B cell (primary cell): ENCODE measurements at regions not wholly inside any gene's neighbourhood (a gene's known extent, or its start where the extent isn't known, plus 50 kb on each side); places are given as distances from the start of the nearest gene placed in this dataset.

ENCODE experiments used
- ATAC-seq: fragments of 200-7000 bp; cut with Tn5 transposase; one replicate; pipeline ENCODE4 v1.10.0; 2021; ENCODE audit warnings: low read depth, mild to moderate bottlenecking, moderate number of reproducible peaks, moderate library complexity
- CTCF ChIA-PET: fragments of 350-600 bp; sonication (Branson Sonifier 250); formaldehyde crosslinking; loops from one replicate; lab custom pipeline; 2021; ENCODE audit warnings: antibody characterized with exemption, inconsistent platforms; lab: Charles Lee
- POLR2A ChIA-PET: fragments of 350-600 bp; sonication (Branson Sonifier 250); formaldehyde crosslinking; loops from one replicate; lab custom pipeline; 2021; ENCODE audit warnings: antibody characterized with exemption; lab: Charles Lee
- DNase-seq: peaks from one replicate; pipeline ENCODE4 v3.0.0; 2013
- H2AFZ ChIP-seq: 2 replicates; pipeline ENCODE4 v1.6.1; 2012; ENCODE audit warnings: mild to moderate bottlenecking, low read depth, low read length; ENCODE audit not compliant: insufficient read depth, poor library complexity, severe bottlenecking
- H3K27ac ChIP-seq, 2 donors: 1 replicate in 1 of 2; 2 replicates in 1 of 2; pipeline ENCODE4 v1.5.1; 2012 to 2013; ENCODE audit warnings: low read length in 2 of 2, mild to moderate bottlenecking in 2 of 2, moderate library complexity in 1 of 2
- H3K27me3 ChIP-seq, 4 experiments: fragments of 200-600 bp in 1 of 4; sonication (generic) in 1 of 4; replicated peaks in 1 of 4; 1 replicate in 2 of 4; 2 replicates in 2 of 4; pipeline versions ENCODE4 v1.6.1 to v1.7.0; 2013 to 2016; ENCODE audit warnings: low read length in 3 of 4, mild to moderate bottlenecking in 2 of 4, mixed read lengths in 1 of 4, moderate library complexity in 1 of 4; ENCODE audit not compliant: insufficient read depth in 4 of 4, control insufficient read depth in 3 of 4; ENCODE audit errors: control extremely low read depth in 1 of 4
- H3K36me3 ChIP-seq, 2 experiments: replicated peaks in 1 of 2; 1 replicate in 1 of 2; 2 replicates in 1 of 2; pipeline versions ENCODE4 v1.6.1 to v1.7.1; 2013; ENCODE audit warnings: low read length in 1 of 2; ENCODE audit not compliant: insufficient read depth in 2 of 2, control insufficient read depth in 1 of 2; ENCODE audit errors: control extremely low read depth in 1 of 2, extremely low read depth in 1 of 2
- H3K4me1 ChIP-seq, 2 donors: fragments of 200-600 bp in 1 of 2; sonication (generic) in 1 of 2; 1 replicate in 1 of 2; 2 replicates in 1 of 2; pipeline versions ENCODE4 v1.5.1 to v1.6.1; 2013 to 2017; ENCODE audit warnings: low read length in 2 of 2; ENCODE audit not compliant: control insufficient read depth in 2 of 2, insufficient read depth in 2 of 2
- H3K4me2 ChIP-seq: replicated peaks from 2 replicates; pipeline ENCODE3; 2012; ENCODE audit warnings: mild to moderate bottlenecking, low read depth, low read length; ENCODE audit not compliant: poor library complexity, severe bottlenecking
- H3K4me3 ChIP-seq, 5 experiments: fragments of 200-600 bp in 1 of 5; sonication (generic) in 1 of 5; 1 replicate in 3 of 5; 2 replicates in 2 of 5; pipeline versions ENCODE4 v1.5.1 to v1.7.0; 2011 to 2016; ENCODE audit warnings: low read length in 4 of 5, mild to moderate bottlenecking in 4 of 5, low read depth in 2 of 5, control low read depth in 1 of 5, moderate library complexity in 1 of 5; ENCODE audit not compliant: insufficient read depth in 1 of 5; ENCODE audit errors: control extremely low read depth in 1 of 5, extremely low read depth in 1 of 5
- H3K79me2 ChIP-seq: fragments of 200-600 bp; sonication (generic); one replicate; pipeline ENCODE4 v1.6.0; 2016; ENCODE audit warnings: low read length; ENCODE audit not compliant: control insufficient read depth, insufficient read depth
- H3K9ac ChIP-seq: fragments of 200-600 bp; sonication (generic); 2 replicates; pipeline ENCODE4 v1.6.1; 2017; ENCODE audit warnings: mild to moderate bottlenecking, low read length, moderate library complexity
- H3K9me3 ChIP-seq, 3 donors: one replicate each; pipeline versions ENCODE4 v1.6.1 to v1.7.1; 2013; ENCODE audit warnings: low read length in 2 of 3; ENCODE audit not compliant: control insufficient read depth in 2 of 3, insufficient read depth in 1 of 3; ENCODE audit errors: control extremely low read depth in 1 of 3
- H4K20me1 ChIP-seq: 2 replicates; pipeline ENCODE4 v1.6.0; 2012; ENCODE audit warnings: mild to moderate bottlenecking, low read length; ENCODE audit not compliant: insufficient read depth, control insufficient read depth, poor library complexity, severe bottlenecking
- H3K27ac Mint-ChIP-seq: one replicate; pipeline ENCODE4 v1.8.0; 2021; ENCODE audit warnings: mixed read lengths
- H3K27me3 Mint-ChIP-seq: one replicate; pipeline ENCODE4 v1.8.0; 2021; ENCODE audit warnings: mixed read lengths
- H3K4me1 Mint-ChIP-seq: one replicate; pipeline ENCODE4 v1.8.0; 2021; ENCODE audit warnings: mixed read lengths
- H3K4me3 Mint-ChIP-seq: one replicate; pipeline ENCODE4 v1.8.0; 2021; ENCODE audit warnings: mixed read lengths
- H3K9me3 Mint-ChIP-seq: one replicate; pipeline ENCODE4 v1.8.0; 2022; ENCODE audit warnings: mixed read lengths; ENCODE audit not compliant: insufficient read depth
- CTCF ChIP-seq: fragments of 200-600 bp; IDR thresholded peaks from one replicate; pipeline ENCODE4 v1.8.0; 2022; ENCODE audit warnings: antibody characterized with exemption, mild to moderate bottlenecking
- EZH2 ChIP-seq: IDR thresholded peaks from 2 replicates; pipeline ENCODE4 v1.6.1; 2012; ENCODE audit warnings: borderline replicate concordance, low read depth, mild to moderate bottlenecking, moderate library complexity, low read length; ENCODE audit not compliant: insufficient read depth, poor library complexity, severe bottlenecking
- WGBS: methylation state at CpG from one replicate; pipeline ENCODE4 v1.1.5; 2013; ENCODE audit warnings: missing lambda C conversion rate; ENCODE audit not compliant: insufficient coverage; 5-methylcytosine and 5-hydroxymethylcytosine counted together
- intact Hi-C: fragments of 100-400 bp; cut with micrococcal nuclease; formaldehyde crosslinking; loops from one replicate; pipeline ENCODE4 v1.10.0; 2022

GRCh38 chr2:7648221-7648795 lies 731.1 kb downstream of the RNF144A start:
- H3K4me2 ChIP-seq: no peak overlapping the region
- no peaks in the 10 kb centered on the region for H3K4me1 ChIP-seq
- CTCF ChIA-PET: no interaction called here
- H3K36me3 ChIP-seq: no peaks in the 10 kb centered on the region
- no peaks in the 10 kb centered on the region for H3K27me3 ChIP-seq
- POLR2A ChIA-PET: no interaction called here
- DNase-seq (no peak), ATAC-seq (no peak)
- Mint-ChIP-seq H3K9me3 (no peaks in the 10 kb centered on the region), H3K27me3 (peaks cover 8% of the 10 kb centered on the region), H3K4me1 (no peaks in the 10 kb centered on the region), H3K27ac (no peak overlapping the region), H3K4me3 (no peak overlapping the region)
- 100% methylated on average over 4 of the region's 7 CpGs for WGBS
- no peak overlapping the region for H3K4me3 ChIP-seq
- no peaks in the 10 kb centered on the region for H3K79me2 ChIP-seq
- no peak for TF ChIP-seq EZH2
- no peak for TF ChIP-seq CTCF
- intact Hi-C loops: no loop called here
- H2AFZ ChIP-seq: no peak overlapping the region
- no peak overlapping the region for H3K9ac ChIP-seq
- no peaks in the 10 kb centered on the region for H4K20me1 ChIP-seq
- no peaks in the 10 kb centered on the region for H3K9me3 ChIP-seq
- H3K27ac ChIP-seq: no peak overlapping the region

- ChIA-PET POLR2A (no interaction called here), CTCF (no interaction called here)
- Mint-ChIP-seq H3K27me3 (peaks cover 8% of the 10 kb centered on the region), H3K27ac (no peak overlapping the region), H3K9me3 (no peaks in the 10 kb centered on the region), H3K4me3 (no peak overlapping the region), H3K4me1 (no peaks in the 10 kb centered on the region)
- H4K20me1 ChIP-seq: no peaks in the 10 kb centered on the region
- no peak overlapping the region for H3K27ac ChIP-seq
- H3K4me1 ChIP-seq: no peaks in the 10 kb centered on the region
- no peaks in the 10 kb centered on the region for H3K36me3 ChIP-seq
- intact Hi-C loops: no loop called here
- no peak overlapping the region for H3K4me3 ChIP-seq
- H2AFZ ChIP-seq: no peak overlapping the region
- peaks cover 0 to 1% (median 0%) of the 10 kb centered on the region in 3 donors for H3K9me3 ChIP-seq
- no peaks in the 10 kb centered on the region for H3K79me2 ChIP-seq
- H3K27me3 ChIP-seq: no peaks in the 10 kb centered on the region
- TF ChIP-seq CTCF (no peak), EZH2 (no peak)
- H3K9ac ChIP-seq: no peak overlapping the region
- ATAC-seq: no peak
- WGBS: 96% methylated on average over 4 of the region's 6 CpGs
- no peak for DNase-seq
- H3K4me2 ChIP-seq: no peak overlapping the region
Measured at GRCh38 chr2:7649461-7650228, 732.4 kb downstream of the RNF144A start.
